ENCODE measurements at regions not wholly inside any gene's neighbourhood (a gene's known extent, or its start where the extent isn't known, plus 50 kb on each side); places are given as distances from the start of the nearest gene placed in this dataset.

- TF ChIP-seq POLR2A (IDR thresholded peaks at IDR 0.05) (no peak), EP300 (IDR thresholded peaks at IDR 0.05) (no peak)
Observed at GRCh38 chr9:80615964-80616363, 1044.2 kb downstream of the TLE4 start.

Data from upper lobe of left lung (tissue), 4 donors.